D721Med (cell line): ENCODE measurements at regions not wholly inside any gene's neighbourhood (a gene's known extent, or its start where the extent isn't known, plus 50 kb on each side); places are given as distances from the start of the nearest gene placed in this dataset.

ENCODE experiments used
- DNase-seq: peaks from one replicate; pipeline ENCODE4 v3.0.0; 2011; ENCODE audit warnings: low spot score; ENCODE audit not compliant: insufficient read length
- FAIRE-seq: peaks from 2 replicates; lab custom pipeline; 2011; peaks lifted over from hg19 to GRCh38; lab: Jason Lieb, UNC
- TF ChIP-seq, protein P1 (sequence below): IDR thresholded peaks from 2 replicates; pipeline ENCODE4 v1.5.1; 2012; ENCODE audit warnings: mild to moderate bottlenecking, control low read depth; ENCODE audit not compliant: insufficient read depth; ENCODE audit errors: missing control alignments

DNA sequence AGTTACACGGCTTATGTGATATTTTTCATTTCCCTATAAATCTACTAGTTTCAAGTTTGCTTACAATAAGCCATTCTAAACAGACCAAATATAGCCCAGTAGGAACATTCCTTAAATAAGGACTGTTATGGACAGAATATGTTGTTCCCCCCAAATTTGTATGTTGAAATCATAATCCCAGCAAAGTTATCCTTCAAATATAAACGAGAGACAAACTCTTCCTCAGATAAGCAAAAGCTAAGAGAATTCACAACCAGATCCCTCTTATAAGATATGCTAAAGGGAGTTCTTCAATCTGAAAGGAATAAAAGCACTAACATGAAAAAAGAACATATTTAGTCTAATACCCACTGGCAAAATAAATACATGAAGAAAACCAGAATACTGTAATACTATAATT is 795.5 kb upstream of the GJE1 start:
- no peak for FAIRE-seq
- TF ChIP-seq, protein P1, sequence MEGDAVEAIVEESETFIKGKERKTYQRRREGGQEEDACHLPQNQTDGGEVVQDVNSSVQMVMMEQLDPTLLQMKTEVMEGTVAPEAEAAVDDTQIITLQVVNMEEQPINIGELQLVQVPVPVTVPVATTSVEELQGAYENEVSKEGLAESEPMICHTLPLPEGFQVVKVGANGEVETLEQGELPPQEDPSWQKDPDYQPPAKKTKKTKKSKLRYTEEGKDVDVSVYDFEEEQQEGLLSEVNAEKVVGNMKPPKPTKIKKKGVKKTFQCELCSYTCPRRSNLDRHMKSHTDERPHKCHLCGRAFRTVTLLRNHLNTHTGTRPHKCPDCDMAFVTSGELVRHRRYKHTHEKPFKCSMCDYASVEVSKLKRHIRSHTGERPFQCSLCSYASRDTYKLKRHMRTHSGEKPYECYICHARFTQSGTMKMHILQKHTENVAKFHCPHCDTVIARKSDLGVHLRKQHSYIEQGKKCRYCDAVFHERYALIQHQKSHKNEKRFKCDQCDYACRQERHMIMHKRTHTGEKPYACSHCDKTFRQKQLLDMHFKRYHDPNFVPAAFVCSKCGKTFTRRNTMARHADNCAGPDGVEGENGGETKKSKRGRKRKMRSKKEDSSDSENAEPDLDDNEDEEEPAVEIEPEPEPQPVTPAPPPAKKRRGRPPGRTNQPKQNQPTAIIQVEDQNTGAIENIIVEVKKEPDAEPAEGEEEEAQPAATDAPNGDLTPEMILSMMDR = no peak
- no peak for DNase-seq

DNA sequence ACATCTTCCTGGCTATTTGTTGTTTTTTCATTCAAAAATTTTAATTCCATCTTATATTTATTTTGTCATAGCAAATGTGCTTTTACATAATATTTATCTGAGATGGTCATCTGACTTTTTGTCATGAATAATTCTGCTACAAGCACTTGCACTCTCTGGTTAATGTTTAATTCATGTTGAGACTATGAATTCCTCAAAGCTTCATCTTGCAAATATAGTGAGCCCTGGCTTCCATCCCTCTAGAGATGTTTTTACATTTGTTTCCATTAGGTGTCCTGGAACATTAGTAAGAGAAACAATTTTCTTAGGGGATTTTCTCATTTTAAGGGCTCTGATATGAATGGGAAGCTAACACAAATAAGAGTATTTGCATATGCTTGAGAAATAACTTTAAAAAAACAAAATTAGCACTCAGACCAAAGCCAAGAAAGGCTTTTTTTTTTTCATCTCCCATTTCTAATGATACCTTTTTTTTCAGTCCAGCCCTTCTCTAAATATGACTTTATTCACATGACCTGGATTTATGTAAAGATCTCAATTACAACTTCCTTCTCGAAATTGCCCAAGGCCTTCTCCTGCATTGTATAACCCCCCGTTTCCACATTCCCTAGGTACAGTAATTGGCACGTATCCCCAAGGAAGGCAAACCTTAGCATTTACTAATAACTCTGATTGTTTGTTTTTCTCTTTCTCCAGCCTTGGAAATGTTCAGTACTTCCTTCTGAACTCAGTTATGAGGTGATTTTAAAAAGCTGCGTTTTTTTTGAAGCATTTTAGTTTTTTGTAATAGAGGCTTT is 797.0 kb upstream of the GJE1 start:
- TF ChIP-seq, protein P1 = no peak
- no peak for FAIRE-seq
- no peak for DNase-seq

DNA sequence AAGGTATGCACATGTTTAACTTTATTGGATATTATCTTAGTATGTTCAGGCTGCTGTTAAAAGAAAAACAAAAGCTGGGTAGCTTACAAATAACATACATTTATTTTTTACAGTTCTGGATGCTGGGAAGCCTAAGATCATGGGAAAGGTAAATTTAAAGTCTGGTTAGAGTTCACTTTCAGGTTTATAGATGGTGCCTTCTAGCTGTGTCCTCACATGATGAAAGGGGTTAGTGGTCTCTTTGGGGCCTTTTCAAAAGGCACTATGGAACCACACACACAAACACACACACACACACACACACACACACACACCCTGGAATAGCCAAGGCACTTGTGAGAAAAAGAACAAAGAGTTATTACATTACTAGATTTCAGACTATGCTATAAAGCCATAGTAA is 805.8 kb upstream of the GJE1 start:
- FAIRE-seq (no peak), DNase-seq (no peak)
- TF ChIP-seq, protein P1 = no peak

DNA sequence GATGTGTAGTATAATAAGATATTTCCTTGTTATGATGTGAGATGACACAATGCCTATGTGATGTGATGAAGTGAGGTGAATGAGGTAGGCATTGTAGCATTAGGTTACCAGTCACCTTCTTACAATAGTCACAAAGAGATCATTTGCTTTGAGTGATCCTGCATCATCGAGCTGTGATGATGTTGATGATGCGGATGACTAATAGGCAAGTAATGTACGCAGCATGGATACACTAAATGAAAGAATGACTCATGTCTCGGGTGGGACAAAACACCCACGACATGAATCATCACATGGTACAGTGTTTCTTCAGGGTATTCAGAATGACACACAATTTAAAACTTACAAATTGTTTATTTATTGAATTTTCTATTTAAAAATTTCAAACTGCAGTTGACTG is 806.3 kb upstream of the GJE1 start:
- FAIRE-seq = no peak
- TF ChIP-seq, protein P1 = no peak
- DNase-seq = no peak

DNA sequence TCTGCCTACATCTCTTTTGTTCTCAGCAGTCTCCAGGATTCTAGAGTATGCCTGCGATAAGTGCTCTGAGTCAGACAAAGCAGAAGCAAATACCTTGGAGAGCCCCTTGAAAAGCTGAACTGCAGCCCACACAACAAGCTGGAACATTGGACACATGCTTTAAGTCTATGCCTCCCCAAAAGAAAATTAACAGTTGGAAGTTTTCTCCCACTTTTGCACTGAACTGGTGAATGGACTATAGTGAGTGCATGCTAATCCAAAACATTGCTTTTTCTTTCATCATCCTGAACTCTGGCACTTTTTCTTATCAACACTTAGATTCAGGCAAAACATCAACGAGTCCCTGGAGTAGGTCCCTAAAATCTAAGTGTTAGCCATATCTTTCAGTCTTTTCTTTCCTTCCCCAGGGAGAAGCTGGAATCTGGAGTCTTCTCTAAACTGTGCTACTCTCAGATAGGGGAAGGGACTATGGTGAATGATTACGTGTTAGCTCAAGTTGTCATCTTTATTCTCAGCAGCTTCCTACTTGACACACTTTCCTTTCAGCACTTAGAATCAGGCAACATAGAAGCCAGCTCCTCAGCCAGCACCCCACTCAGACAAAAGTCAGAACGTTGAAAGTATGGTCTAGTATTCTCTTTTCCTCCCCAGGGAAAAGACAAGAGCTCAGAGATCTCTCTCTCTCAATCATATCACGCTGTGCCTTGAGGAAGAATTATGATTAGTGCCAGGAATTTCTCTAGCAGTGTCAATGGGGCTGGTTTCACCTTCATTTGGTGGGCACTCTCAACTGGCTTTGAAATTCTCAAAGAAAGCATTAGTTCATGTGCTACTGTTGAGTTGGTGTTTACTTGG is 811.0 kb upstream of the GJE1 start:
- FAIRE-seq (no peak), DNase-seq (no peak)
- TF ChIP-seq, protein P1 = no peak

DNA sequence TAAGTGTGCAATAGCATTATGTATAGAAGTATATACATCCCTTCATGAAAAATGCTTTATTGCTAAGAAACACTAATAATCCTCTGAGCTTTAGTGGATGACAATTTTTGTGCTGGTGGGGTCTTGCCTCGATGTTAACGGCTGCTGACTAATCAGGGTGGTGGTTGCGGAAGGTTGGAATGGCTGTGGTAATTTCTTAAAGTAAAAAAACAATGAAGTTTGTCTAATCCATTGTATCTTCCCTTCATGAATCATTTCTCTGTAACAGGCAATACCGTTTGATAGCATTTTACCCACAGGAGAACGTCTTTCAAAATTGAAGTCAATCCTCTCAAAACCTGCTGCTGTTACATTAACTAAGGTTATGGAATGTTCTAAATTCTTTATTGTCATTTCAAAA is 816.5 kb upstream of the GJE1 start:
- FAIRE-seq = no peak
- TF ChIP-seq, protein P1 = no peak
- DNase-seq = no peak
